H1 (cell line): ENCODE measurements at regions not wholly inside any gene's neighbourhood (a gene's known extent, or its start where the extent isn't known, plus 50 kb on each side); places are given as distances from the start of the nearest gene placed in this dataset.

ENCODE experiments used
- CHD2 ChIP-seq: IDR thresholded peaks from 2 replicates; pipeline ENCODE4 v1.6.1; 2012; ENCODE audit warnings: low read length, improper control_type of control experiment
- CTBP2 ChIP-seq: IDR thresholded peaks from 2 replicates; pipeline ENCODE4 v1.7.0; 2011; ENCODE audit warnings: borderline replicate concordance, mild to moderate bottlenecking, moderate library complexity, mixed read lengths, low read length; ENCODE audit not compliant: insufficient read depth, insufficient read length
- EP300 ChIP-seq, 2 experiments: IDR thresholded peaks; 1 replicate in 1 of 2; 2 replicates in 1 of 2; pipeline ENCODE4 v1.6.1; 2011 to 2012; ENCODE audit warnings: low read depth in 2 of 2, low read length in 2 of 2, mild to moderate bottlenecking in 2 of 2, borderline replicate concordance in 1 of 2, inconsistent platforms in 1 of 2, moderate library complexity in 1 of 2
- KDM1A ChIP-seq: fragments of 200-600, 300-600 bp; sonication (generic); IDR thresholded peaks from 2 replicates; pipeline ENCODE4 v1.7.1; 2016; ENCODE audit warnings: mild to moderate bottlenecking, low read length, borderline replicate concordance
- RXRA ChIP-seq: IDR thresholded peaks from 2 replicates; pipeline ENCODE4 v1.6.1; 2011; ENCODE audit warnings: low read depth, mild to moderate bottlenecking, low read length, moderate library complexity; ENCODE audit not compliant: insufficient read depth
- SP2 ChIP-seq: IDR thresholded peaks from 2 replicates; pipeline ENCODE4 v1.6.1; 2012; ENCODE audit warnings: mild to moderate bottlenecking, low read length, inconsistent platforms
- TAF7 ChIP-seq: optimal IDR thresholded peaks from 2 replicates; pipeline ENCODE3; 2011; ENCODE audit warnings: low read depth, mild to moderate bottlenecking, inconsistent platforms, low read length, moderate library complexity, borderline replicate concordance
- TBP ChIP-seq: IDR thresholded peaks from 2 replicates; pipeline ENCODE4 v1.6.1; 2011; ENCODE audit warnings: low read depth, low read length, improper control_type of control experiment
- TF ChIP-seq, protein P1 (sequence below): fragments of 300-600 bp; sonication (generic); IDR thresholded peaks from 2 replicates; pipeline ENCODE4 v1.7.1; 2012; ENCODE audit warnings: low read length, moderate library complexity, mild to moderate bottlenecking, inconsistent platforms; ENCODE audit not compliant: insufficient replicate concordance
- TF ChIP-seq, protein P2 (sequence below): IDR thresholded peaks from 2 replicates; pipeline ENCODE4 v1.6.1; 2011; ENCODE audit warnings: low read length, improper control_type of control experiment

DNA sequence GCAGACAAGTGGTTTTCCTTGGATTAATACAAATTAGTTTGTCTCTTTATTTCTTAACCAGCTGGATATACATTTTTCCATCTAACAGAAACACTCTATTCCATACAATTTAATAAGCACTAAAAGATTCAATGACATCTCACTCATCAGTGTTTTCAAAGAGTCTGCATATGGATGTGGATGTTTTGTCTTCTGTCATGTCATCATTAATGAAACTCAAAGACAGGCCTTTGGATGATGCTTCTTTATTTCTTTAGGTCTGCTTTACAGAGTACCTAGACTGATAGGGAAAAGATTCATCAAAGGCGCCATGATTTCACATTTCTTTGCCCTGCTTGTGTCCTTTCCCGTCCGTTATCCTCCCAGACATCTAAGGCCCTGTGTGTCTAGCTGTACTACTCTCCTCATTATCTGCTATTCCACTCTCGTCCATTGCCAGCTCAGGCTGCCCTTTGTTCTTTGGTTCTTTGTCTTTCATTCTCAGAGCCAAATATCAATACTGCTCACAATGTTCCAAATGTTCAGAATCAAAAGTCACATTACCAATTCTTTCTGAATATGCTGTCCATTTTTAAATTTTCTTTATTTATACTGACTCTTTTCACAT, 232.3 kb upstream of the CHAC2 start (continued):
- TF ChIP-seq, protein P1, sequence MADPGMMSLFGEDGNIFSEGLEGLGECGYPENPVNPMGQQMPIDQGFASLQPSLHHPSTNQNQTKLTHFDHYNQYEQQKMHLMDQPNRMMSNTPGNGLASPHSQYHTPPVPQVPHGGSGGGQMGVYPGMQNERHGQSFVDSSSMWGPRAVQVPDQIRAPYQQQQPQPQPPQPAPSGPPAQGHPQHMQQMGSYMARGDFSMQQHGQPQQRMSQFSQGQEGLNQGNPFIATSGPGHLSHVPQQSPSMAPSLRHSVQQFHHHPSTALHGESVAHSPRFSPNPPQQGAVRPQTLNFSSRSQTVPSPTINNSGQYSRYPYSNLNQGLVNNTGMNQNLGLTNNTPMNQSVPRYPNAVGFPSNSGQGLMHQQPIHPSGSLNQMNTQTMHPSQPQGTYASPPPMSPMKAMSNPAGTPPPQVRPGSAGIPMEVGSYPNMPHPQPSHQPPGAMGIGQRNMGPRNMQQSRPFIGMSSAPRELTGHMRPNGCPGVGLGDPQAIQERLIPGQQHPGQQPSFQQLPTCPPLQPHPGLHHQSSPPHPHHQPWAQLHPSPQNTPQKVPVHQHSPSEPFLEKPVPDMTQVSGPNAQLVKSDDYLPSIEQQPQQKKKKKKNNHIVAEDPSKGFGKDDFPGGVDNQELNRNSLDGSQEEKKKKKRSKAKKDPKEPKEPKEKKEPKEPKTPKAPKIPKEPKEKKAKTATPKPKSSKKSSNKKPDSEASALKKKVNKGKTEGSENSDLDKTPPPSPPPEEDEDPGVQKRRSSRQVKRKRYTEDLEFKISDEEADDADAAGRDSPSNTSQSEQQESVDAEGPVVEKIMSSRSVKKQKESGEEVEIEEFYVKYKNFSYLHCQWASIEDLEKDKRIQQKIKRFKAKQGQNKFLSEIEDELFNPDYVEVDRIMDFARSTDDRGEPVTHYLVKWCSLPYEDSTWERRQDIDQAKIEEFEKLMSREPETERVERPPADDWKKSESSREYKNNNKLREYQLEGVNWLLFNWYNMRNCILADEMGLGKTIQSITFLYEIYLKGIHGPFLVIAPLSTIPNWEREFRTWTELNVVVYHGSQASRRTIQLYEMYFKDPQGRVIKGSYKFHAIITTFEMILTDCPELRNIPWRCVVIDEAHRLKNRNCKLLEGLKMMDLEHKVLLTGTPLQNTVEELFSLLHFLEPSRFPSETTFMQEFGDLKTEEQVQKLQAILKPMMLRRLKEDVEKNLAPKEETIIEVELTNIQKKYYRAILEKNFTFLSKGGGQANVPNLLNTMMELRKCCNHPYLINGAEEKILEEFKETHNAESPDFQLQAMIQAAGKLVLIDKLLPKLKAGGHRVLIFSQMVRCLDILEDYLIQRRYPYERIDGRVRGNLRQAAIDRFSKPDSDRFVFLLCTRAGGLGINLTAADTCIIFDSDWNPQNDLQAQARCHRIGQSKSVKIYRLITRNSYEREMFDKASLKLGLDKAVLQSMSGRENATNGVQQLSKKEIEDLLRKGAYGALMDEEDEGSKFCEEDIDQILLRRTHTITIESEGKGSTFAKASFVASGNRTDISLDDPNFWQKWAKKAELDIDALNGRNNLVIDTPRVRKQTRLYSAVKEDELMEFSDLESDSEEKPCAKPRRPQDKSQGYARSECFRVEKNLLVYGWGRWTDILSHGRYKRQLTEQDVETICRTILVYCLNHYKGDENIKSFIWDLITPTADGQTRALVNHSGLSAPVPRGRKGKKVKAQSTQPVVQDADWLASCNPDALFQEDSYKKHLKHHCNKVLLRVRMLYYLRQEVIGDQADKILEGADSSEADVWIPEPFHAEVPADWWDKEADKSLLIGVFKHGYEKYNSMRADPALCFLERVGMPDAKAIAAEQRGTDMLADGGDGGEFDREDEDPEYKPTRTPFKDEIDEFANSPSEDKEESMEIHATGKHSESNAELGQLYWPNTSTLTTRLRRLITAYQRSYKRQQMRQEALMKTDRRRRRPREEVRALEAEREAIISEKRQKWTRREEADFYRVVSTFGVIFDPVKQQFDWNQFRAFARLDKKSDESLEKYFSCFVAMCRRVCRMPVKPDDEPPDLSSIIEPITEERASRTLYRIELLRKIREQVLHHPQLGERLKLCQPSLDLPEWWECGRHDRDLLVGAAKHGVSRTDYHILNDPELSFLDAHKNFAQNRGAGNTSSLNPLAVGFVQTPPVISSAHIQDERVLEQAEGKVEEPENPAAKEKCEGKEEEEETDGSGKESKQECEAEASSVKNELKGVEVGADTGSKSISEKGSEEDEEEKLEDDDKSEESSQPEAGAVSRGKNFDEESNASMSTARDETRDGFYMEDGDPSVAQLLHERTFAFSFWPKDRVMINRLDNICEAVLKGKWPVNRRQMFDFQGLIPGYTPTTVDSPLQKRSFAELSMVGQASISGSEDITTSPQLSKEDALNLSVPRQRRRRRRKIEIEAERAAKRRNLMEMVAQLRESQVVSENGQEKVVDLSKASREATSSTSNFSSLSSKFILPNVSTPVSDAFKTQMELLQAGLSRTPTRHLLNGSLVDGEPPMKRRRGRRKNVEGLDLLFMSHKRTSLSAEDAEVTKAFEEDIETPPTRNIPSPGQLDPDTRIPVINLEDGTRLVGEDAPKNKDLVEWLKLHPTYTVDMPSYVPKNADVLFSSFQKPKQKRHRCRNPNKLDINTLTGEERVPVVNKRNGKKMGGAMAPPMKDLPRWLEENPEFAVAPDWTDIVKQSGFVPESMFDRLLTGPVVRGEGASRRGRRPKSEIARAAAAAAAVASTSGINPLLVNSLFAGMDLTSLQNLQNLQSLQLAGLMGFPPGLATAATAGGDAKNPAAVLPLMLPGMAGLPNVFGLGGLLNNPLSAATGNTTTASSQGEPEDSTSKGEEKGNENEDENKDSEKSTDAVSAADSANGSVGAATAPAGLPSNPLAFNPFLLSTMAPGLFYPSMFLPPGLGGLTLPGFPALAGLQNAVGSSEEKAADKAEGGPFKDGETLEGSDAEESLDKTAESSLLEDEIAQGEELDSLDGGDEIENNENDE: no peak
- TF ChIP-seq SP2: no peak
- TF ChIP-seq KDM1A: no peak
- no peak for TF ChIP-seq CHD2
- TF ChIP-seq CTBP2: no peak
- TF ChIP-seq RXRA: no peak
- TF ChIP-seq EP300 (IDR thresholded peaks at IDR 0.05; ENCODE audit: borderline replicate concordance in 1 of 2, low read depth in 2 of 2, low read length in 2 of 2): no peak
- no peak for TF ChIP-seq TBP
- TF ChIP-seq, protein P2, sequence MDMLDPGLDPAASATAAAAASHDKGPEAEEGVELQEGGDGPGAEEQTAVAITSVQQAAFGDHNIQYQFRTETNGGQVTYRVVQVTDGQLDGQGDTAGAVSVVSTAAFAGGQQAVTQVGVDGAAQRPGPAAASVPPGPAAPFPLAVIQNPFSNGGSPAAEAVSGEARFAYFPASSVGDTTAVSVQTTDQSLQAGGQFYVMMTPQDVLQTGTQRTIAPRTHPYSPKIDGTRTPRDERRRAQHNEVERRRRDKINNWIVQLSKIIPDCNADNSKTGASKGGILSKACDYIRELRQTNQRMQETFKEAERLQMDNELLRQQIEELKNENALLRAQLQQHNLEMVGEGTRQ: no peak
- no peak for TF ChIP-seq TAF7
